OCI-LY7 (cell line): ENCODE measurements at regions not wholly inside any gene's neighbourhood (a gene's known extent, or its start where the extent isn't known, plus 50 kb on each side); places are given as distances from the start of the nearest gene placed in this dataset.

Experiments
- CTCF ChIP-seq: fragments of 200-600 bp; sonication (generic); conservative IDR thresholded peaks from 2 replicates; pipeline ENCODE4 v1.5.1; 2014; ENCODE audit warnings: mild to moderate bottlenecking, antibody characterized with exemption, low read length, moderate library complexity, mixed read lengths
- EZH2phosphoT487 ChIP-seq: fragments of 200-600 bp; sonication (generic); IDR thresholded peaks from 2 replicates; pipeline ENCODE4 v1.6.1; 2018; ENCODE audit warnings: low read depth, borderline replicate concordance, mild to moderate bottlenecking, mixed run types, antibody characterized with exemption, low read length, moderate library complexity, mixed read lengths

- TF ChIP-seq CTCF (no peak), EZH2phosphoT487 (no peak)
Observed at GRCh38 chr19:21610787-21611186, 105.4 kb downstream of the ZNF429 start.
